ENCODE measurements at regions not wholly inside any gene's neighbourhood (a gene's known extent, or its start where the extent isn't known, plus 50 kb on each side); places are given as distances from the start of the nearest gene placed in this dataset.

DNA sequence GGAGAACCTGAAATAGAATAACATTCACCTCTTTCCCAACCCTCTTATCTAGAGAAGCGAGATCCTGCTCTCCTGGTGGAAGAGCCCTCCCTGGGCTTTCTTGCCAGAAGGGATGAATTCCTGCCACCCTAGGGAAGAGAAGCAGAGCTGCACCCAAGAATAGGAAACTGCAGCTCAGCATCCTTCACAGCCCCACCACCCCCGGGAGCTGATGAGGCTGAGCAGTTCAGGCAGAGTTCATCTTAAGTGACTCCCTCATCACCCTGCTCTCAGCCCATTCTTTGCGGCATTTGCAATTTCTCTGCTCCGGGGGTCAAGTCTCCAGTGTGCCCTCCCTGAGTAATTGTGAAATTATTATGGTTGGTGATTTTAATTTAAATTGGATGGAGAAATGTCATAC is 514.9 kb downstream of the BUD13 start:
- no peak for TF ChIP-seq EZH2phosphoT487 (IDR thresholded peaks at IDR 0.05; ENCODE audit: low read depth)
- TF ChIP-seq, protein P1, sequence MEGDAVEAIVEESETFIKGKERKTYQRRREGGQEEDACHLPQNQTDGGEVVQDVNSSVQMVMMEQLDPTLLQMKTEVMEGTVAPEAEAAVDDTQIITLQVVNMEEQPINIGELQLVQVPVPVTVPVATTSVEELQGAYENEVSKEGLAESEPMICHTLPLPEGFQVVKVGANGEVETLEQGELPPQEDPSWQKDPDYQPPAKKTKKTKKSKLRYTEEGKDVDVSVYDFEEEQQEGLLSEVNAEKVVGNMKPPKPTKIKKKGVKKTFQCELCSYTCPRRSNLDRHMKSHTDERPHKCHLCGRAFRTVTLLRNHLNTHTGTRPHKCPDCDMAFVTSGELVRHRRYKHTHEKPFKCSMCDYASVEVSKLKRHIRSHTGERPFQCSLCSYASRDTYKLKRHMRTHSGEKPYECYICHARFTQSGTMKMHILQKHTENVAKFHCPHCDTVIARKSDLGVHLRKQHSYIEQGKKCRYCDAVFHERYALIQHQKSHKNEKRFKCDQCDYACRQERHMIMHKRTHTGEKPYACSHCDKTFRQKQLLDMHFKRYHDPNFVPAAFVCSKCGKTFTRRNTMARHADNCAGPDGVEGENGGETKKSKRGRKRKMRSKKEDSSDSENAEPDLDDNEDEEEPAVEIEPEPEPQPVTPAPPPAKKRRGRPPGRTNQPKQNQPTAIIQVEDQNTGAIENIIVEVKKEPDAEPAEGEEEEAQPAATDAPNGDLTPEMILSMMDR (IDR thresholded peaks at IDR 0.05; ENCODE audit: low read depth, low read length) = no peak

Data from OCI-LY3 (cell line).